A673 (cell line): ENCODE measurements at regions not wholly inside any gene's neighbourhood (a gene's known extent, or its start where the extent isn't known, plus 50 kb on each side); places are given as distances from the start of the nearest gene placed in this dataset.

Source experiments
- BruUV-seq: library from RNA; stranded (reverse); fragments of 400-500 nt; replicated peaks from 2 replicates; lab custom pipeline; 2021; lab: Mats Ljungman, UMichigan
- CTCF ChIA-PET: fragments of 300-600 bp; sonication (Branson Sonifier 250); formaldehyde crosslinking; loops from one replicate; lab custom pipeline; 2022; ENCODE audit warnings: antibody characterized with exemption; lab: Charles Lee
- POLR2A ChIA-PET: fragments of 300-600 bp; sonication (Branson Sonifier 250); formaldehyde crosslinking; loops from one replicate; lab custom pipeline; 2022; ENCODE audit warnings: antibody characterized with exemption; ENCODE audit not compliant: low non-redundant PET; lab: Charles Lee
- DNase-seq: peaks from one replicate; pipeline ENCODE4 v3.0.0-alpha.2; 2015; ENCODE audit warnings: low spot score
- H3K27ac ChIP-seq: fragments of 200-600 bp; sonication (generic); 2 replicates; pipeline ENCODE4 v1.5.1; 2016; ENCODE audit warnings: mixed run types, low read depth, mild to moderate bottlenecking, mixed read lengths, antibody characterized with exemption, low read length; ENCODE audit not compliant: poor library complexity, severe bottlenecking
- H3K27me3 ChIP-seq: fragments of 200-600 bp; sonication (generic); replicated peaks from 2 replicates; pipeline ENCODE4 v1.6.1; 2017; ENCODE audit warnings: mixed run types, low read depth, mild to moderate bottlenecking, mixed read lengths, antibody characterized with exemption, low read length; ENCODE audit not compliant: insufficient read depth, poor library complexity
- H3K36me3 ChIP-seq: fragments of 200-600 bp; sonication (generic); 2 replicates; pipeline ENCODE4 v1.6.1; 2016; ENCODE audit warnings: mixed run types, mild to moderate bottlenecking, mixed read lengths, antibody characterized with exemption, low read length; ENCODE audit not compliant: insufficient read depth, poor library complexity, severe bottlenecking
- H3K4me1 ChIP-seq: fragments of 200-600 bp; sonication (generic); 2 replicates; pipeline ENCODE4 v1.6.1; 2017; ENCODE audit warnings: mixed run types, mild to moderate bottlenecking, mixed read lengths, antibody characterized with exemption, low read length; ENCODE audit not compliant: insufficient read depth, poor library complexity, severe bottlenecking
- H3K4me3 ChIP-seq: fragments of 200-600 bp; sonication (generic); 2 replicates; pipeline ENCODE4 v1.5.1; 2016; ENCODE audit warnings: low read depth, mixed run types, mild to moderate bottlenecking, mixed read lengths, low read length; ENCODE audit not compliant: poor library complexity, severe bottlenecking
- H3K9me3 ChIP-seq: fragments of 200-600 bp; sonication (generic); 2 replicates; pipeline ENCODE4 v1.6.1; 2016; ENCODE audit warnings: mixed run types, low read depth, mild to moderate bottlenecking, mixed read lengths, antibody characterized with exemption, low read length; ENCODE audit not compliant: poor library complexity, severe bottlenecking
- EZH2 ChIP-seq: fragments of 200-600 bp; sonication (generic); IDR thresholded peaks from 2 replicates; pipeline ENCODE4 v1.6.1; 2017; ENCODE audit warnings: borderline replicate concordance, low read depth, mild to moderate bottlenecking, mixed read lengths, antibody characterized with exemption, low read length; ENCODE audit not compliant: poor library complexity, severe bottlenecking
- intact Hi-C: fragments of 100-400 bp; cut with micrococcal nuclease; formaldehyde crosslinking; loops from one replicate; pipeline ENCODE4 v1.10.0; 2022; ENCODE audit not compliant: unreplicated experiment
- TF ChIP-seq, protein P1 (sequence below): fragments of 300-800, 200-600 bp; sonication (generic); conservative IDR thresholded peaks from 2 replicates; pipeline ENCODE4 v1.5.1; 2017; ENCODE audit warnings: low read depth, mild to moderate bottlenecking, antibody characterized with exemption, low read length, moderate library complexity, mixed read lengths

GRCh38 chr4:138104284-138104680, 137.9 kb downstream of the SLC7A11 start:
- no peak for DNase-seq
- TF ChIP-seq EZH2: no peak
- TF ChIP-seq, protein P1, sequence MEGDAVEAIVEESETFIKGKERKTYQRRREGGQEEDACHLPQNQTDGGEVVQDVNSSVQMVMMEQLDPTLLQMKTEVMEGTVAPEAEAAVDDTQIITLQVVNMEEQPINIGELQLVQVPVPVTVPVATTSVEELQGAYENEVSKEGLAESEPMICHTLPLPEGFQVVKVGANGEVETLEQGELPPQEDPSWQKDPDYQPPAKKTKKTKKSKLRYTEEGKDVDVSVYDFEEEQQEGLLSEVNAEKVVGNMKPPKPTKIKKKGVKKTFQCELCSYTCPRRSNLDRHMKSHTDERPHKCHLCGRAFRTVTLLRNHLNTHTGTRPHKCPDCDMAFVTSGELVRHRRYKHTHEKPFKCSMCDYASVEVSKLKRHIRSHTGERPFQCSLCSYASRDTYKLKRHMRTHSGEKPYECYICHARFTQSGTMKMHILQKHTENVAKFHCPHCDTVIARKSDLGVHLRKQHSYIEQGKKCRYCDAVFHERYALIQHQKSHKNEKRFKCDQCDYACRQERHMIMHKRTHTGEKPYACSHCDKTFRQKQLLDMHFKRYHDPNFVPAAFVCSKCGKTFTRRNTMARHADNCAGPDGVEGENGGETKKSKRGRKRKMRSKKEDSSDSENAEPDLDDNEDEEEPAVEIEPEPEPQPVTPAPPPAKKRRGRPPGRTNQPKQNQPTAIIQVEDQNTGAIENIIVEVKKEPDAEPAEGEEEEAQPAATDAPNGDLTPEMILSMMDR: no peak
- POLR2A ChIA-PET: no interaction called here
- no peaks in the 10 kb centered on the region for H3K4me1 ChIP-seq
- CTCF ChIA-PET: no interaction called here
- intact Hi-C loops: no loop called here
- no peaks in the 10 kb centered on the region for H3K9me3 ChIP-seq
- no peaks in the 10 kb centered on the region for H3K36me3 ChIP-seq
- BruUV-seq: no TSS peak
- no peak overlapping the region for H3K27ac ChIP-seq
- no peak overlapping the region for H3K4me3 ChIP-seq
- no peaks in the 10 kb centered on the region for H3K27me3 ChIP-seq

- H3K36me3 ChIP-seq: no peaks in the 10 kb centered on the region
- H3K9me3 ChIP-seq: no peaks in the 10 kb centered on the region
- ChIA-PET POLR2A (no interaction called here), CTCF (no interaction called here)
- H3K27me3 ChIP-seq: no peaks in the 10 kb centered on the region
- no peaks in the 10 kb centered on the region for H3K4me1 ChIP-seq
- no peak for TF ChIP-seq EZH2
- TF ChIP-seq, protein P1: no peak
- H3K27ac ChIP-seq: no peak overlapping the region
- H3K4me3 ChIP-seq: no peak overlapping the region
- no TSS peak for BruUV-seq
- intact Hi-C loops: no loop called here
- no peak for DNase-seq
Measured at GRCh38 chr4:138103597-138104283, 138.4 kb downstream of the SLC7A11 start.

DNA sequence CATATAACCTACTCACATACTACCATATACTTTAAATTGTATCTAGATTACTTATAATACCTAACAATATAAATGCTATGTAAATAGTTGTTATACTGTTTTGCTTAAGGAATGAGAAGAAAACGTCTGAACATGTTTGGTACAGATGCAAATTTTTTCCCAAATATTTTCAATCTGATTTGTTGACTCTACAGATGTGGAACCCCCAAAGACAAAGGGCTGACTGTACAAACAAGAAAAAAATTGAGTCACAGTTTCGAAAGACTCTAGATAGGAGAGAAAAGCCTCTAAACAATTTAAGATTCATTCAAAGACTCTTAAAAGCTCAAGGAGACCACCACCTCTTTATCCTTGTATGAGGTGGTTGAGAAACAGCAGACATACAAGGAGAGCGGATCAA, 142.8 kb downstream of the SLC7A11 start:
- H3K36me3 ChIP-seq: no peaks in the 10 kb centered on the region
- no peak overlapping the region for H3K4me3 ChIP-seq
- H3K27ac ChIP-seq: no peak overlapping the region
- no peak for DNase-seq
- no peaks in the 10 kb centered on the region for H3K4me1 ChIP-seq
- POLR2A ChIA-PET: no interaction called here
- no peaks in the 10 kb centered on the region for H3K27me3 ChIP-seq
- TF ChIP-seq, protein P1: no peak
- no peak for TF ChIP-seq EZH2
- CTCF ChIA-PET: interaction anchor here (0.6 to 1.4 kb wide), 2 partner anchors 9 to 302 kb away, joined by 4 read pairs; no protein-coding TSS in a partner anchor
- H3K9me3 ChIP-seq: no peaks in the 10 kb centered on the region
- BruUV-seq: no TSS peak
- intact Hi-C loops: no loop called here
